ENCODE measurements at regions not wholly inside any gene's neighbourhood (a gene's known extent, or its start where the extent isn't known, plus 50 kb on each side); places are given as distances from the start of the nearest gene placed in this dataset.

DNA sequence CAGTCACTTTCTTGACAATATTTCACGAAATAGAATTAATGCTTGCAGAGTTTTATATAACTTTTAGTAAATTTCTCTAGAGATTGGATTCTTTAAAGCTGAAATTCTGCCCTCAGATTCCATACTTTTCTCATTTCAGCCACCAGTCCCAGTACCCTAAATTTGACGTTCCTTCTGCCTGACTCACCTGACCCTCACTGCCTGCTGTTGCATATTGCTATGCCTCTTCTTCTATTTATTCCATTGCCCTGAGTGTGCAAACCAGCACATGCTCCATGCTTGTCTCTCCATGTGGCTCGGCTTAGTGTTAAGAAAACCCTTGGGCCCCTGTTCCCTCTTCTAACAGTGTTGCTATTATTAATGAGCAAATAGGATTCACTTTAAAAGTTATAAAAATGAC lies 533.3 kb downstream of the LRFN5 start:
- no peak for TF ChIP-seq REST (IDR thresholded peaks at IDR 0.05; ENCODE audit: low read depth, low read length)
- no peak for TF ChIP-seq EP300 (IDR thresholded peaks at IDR 0.05; ENCODE audit: borderline replicate concordance in 1 of 2, low read depth in 1 of 2, low read length in 1 of 2)
- TF ChIP-seq POLR2AphosphoS5 (IDR thresholded peaks at IDR 0.05; ENCODE audit: low read depth, low read length): no peak

Data from SK-N-SH (cell line).